Right lobe of liver (tissue), 4 donors: ENCODE measurements at regions not wholly inside any gene's neighbourhood (a gene's known extent, or its start where the extent isn't known, plus 50 kb on each side); places are given as distances from the start of the nearest gene placed in this dataset.

ENCODE experiments used
- CTCF ChIP-seq, 4 donors: fragments of 200-600 bp in 3 of 4; fragments of 450-650 bp in 1 of 4; IDR thresholded peaks; one replicate each; pipeline versions ENCODE4 v1.5.1 to v1.8.0; 2016 to 2022; ENCODE audit warnings: antibody characterized with exemption in 4 of 4, mild to moderate bottlenecking in 2 of 4
- POLR2A ChIP-seq: fragments of 450-650 bp; IDR thresholded peaks from one replicate; pipeline ENCODE4 v1.6.1; 2017; ENCODE audit warnings: antibody characterized with exemption, mild to moderate bottlenecking
- donor health status: DM: no; HTN: no; CAD: no.
- donor health status: DM: no; HTN: no; CAD: no.
- donor health status: DM: no; HTN: yes; CAD: no.

DNA sequence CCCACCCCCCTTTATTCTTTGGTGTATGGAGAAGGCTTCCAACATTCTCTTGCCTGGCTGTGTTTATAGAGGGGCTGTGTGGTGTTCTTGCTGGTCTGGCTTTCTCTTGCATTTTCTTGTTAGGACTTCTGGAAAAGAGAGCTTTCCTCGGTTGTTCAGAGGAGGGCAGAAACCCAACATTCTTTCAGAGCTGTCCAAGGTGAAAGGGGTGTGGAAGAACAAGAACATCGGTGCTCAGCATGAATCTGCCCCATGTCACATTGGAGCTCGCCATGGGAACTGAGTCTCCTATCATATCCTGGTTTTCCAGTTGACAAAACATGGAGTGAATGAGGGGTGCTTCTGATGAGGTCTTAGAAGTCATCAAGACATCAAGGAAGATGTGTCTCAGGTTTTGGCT lies 281.8 kb downstream of the RNF144B start:
- no peak for TF ChIP-seq CTCF (IDR thresholded peaks at IDR 0.05)
- TF ChIP-seq POLR2A, result no peak
